DMS114 treated with DMSO at 0.1 percent for 48 hours (cell line): ENCODE measurements at regions not wholly inside any gene's neighbourhood (a gene's known extent, or its start where the extent isn't known, plus 50 kb on each side); places are given as distances from the start of the nearest gene placed in this dataset.

Source experiments
- DNase-seq: peaks from one replicate; lab custom pipeline; 2025; ENCODE audit not compliant: unreplicated experiment; lab: John Stamatoyannopoulos, UW

GRCh38 chr18:29028560-29028959 lies 851.6 kb upstream of the CDH2 start:
- DNase-seq = no peak

- no peak for DNase-seq
Observed at GRCh38 chr18:29018976-29019375, 842.0 kb upstream of the CDH2 start.

GRCh38 chr18:29012883-29013465 lies 836.0 kb upstream of the CDH2 start:
- no peak for DNase-seq

GRCh38 chr18:29012364-29012763 lies 835.4 kb upstream of the CDH2 start:
- DNase-seq = no peak

GRCh38 chr18:29009250-29009803 lies 832.4 kb upstream of the CDH2 start:
- no peak for DNase-seq

- DNase-seq = no peak
Observed at GRCh38 chr18:29008809-29009208, 831.9 kb upstream of the CDH2 start.

GRCh38 chr18:29007986-29008654 lies 831.2 kb upstream of the CDH2 start:
- DNase-seq = no peak

- DNase-seq = no peak
Observed at GRCh38 chr18:29004921-29005320, 828.0 kb upstream of the CDH2 start.

- no peak for DNase-seq
Observed at GRCh38 chr18:29003194-29003593, 826.3 kb upstream of the CDH2 start.

GRCh38 chr18:29002747-29003146 lies 825.8 kb upstream of the CDH2 start:
- no peak for DNase-seq

- DNase-seq = no peak
Observed at GRCh38 chr18:28999726-29000125, 822.8 kb upstream of the CDH2 start.

GRCh38 chr18:28995319-28995718 lies 818.4 kb upstream of the CDH2 start:
- DNase-seq = no peak

GRCh38 chr18:28984731-28985130 lies 807.8 kb upstream of the CDH2 start:
- DNase-seq = no peak

GRCh38 chr18:28974504-28974903 lies 797.6 kb upstream of the CDH2 start:
- no peak for DNase-seq

GRCh38 chr18:28973324-28973723 lies 796.4 kb upstream of the CDH2 start:
- DNase-seq = no peak

GRCh38 chr18:28972333-28972907 lies 795.5 kb upstream of the CDH2 start:
- DNase-seq = no peak

- no peak for DNase-seq
Observed at GRCh38 chr18:28963481-28963880, 786.6 kb upstream of the CDH2 start.

GRCh38 chr18:28961669-28962228 lies 784.8 kb upstream of the CDH2 start:
- DNase-seq = no peak

- no peak for DNase-seq
Observed at GRCh38 chr18:28960146-28960545, 783.2 kb upstream of the CDH2 start.

GRCh38 chr18:28952339-28952738 lies 775.4 kb upstream of the CDH2 start:
- DNase-seq = no peak

GRCh38 chr18:28947900-28948299 lies 771.0 kb upstream of the CDH2 start:
- DNase-seq = no peak

GRCh38 chr18:28946471-28946870 lies 769.5 kb upstream of the CDH2 start:
- DNase-seq = no peak
